BE2C (cell line): ENCODE measurements at regions not wholly inside any gene's neighbourhood (a gene's known extent, or its start where the extent isn't known, plus 50 kb on each side); places are given as distances from the start of the nearest gene placed in this dataset.

ENCODE experiments used
- DNase-seq: peaks from one replicate; pipeline ENCODE4 v3.0.0-alpha.2; 2020
- H3K27me3 ChIP-seq: fragments of 250-450 bp; sonication (Bioruptor Pico); 2 replicates; pipeline ENCODE4 v1.5.1; 2020; ENCODE audit warnings: mild to moderate bottlenecking
- H3K36me3 ChIP-seq: fragments of 250-450 bp; sonication (Bioruptor Pico); 2 replicates; pipeline ENCODE4 v1.5.1; 2020; ENCODE audit warnings: mild to moderate bottlenecking
- H3K4me1 ChIP-seq: fragments of 250-450 bp; sonication (Bioruptor Pico); 2 replicates; pipeline ENCODE4 v1.5.1; 2020
- H3K4me3 ChIP-seq: 2 replicates; pipeline ENCODE4 v1.5.1; 2011; ENCODE audit warnings: low read depth, low read length
- H3K9me3 ChIP-seq: fragments of 250-450 bp; sonication (Bioruptor Pico); 2 replicates; pipeline ENCODE4 v1.5.1; 2020
- TF ChIP-seq, protein P1 (sequence below): IDR thresholded peaks from 2 replicates; pipeline ENCODE4 v1.5.1; 2012; ENCODE audit warnings: mild to moderate bottlenecking, low read depth, low read length

DNA sequence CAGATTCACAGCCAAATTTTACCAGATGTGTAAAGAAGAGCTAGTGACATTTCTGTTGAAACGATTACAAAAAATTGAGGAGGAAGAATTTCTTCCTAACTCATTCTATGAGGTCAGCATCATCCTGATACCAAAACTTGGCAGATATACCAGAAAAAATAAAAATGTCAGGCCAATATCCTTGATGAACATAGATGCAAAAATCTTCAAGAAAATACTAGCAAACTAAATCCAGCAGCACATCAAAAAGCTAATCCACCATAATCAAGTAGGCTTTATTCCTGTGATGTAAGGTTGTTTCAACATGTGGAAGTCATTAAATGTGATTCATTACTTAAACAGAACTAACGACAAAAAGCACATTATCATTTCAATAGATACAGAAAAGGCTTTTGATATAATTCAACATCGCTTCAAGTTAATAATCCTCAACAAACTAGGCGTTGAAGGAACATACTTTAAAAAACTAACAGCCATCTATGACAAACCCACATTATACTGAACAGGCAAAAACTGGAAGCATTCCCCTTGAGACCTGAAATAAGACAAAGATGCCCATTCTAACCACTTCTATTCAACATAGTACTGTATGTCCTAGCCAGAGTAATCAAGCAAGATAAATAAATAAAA, 807.7 kb upstream of the ZWINT start:
- Histone ChIP-seq H3K9me3 (no peaks in the 10 kb centered on the region), H3K36me3 (no peaks in the 10 kb centered on the region)
- DNase-seq, result no peak

DNA sequence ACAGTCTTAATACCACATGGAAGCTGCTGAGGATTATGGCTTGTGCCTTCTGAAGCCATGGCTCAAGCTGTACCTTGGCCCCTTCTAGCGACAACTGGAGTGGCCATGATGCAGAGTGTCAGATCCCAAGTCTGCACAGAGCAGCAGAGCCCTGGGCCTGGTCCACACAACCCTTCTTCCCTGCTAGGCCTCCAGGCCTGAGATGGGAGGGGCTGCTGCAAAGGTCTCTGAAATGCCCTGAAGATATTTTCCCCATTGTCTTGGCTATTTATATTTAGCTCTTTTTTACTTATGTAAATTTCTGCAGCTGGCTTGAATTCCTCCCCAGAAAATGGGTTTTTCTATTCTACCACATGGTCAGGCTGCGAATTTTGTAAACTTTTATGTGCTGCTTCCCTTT, 804.6 kb upstream of the ZWINT start:
- no peak overlapping the region for H3K4me3 ChIP-seq
- DNase-seq, result no peak
- TF ChIP-seq, protein P1, sequence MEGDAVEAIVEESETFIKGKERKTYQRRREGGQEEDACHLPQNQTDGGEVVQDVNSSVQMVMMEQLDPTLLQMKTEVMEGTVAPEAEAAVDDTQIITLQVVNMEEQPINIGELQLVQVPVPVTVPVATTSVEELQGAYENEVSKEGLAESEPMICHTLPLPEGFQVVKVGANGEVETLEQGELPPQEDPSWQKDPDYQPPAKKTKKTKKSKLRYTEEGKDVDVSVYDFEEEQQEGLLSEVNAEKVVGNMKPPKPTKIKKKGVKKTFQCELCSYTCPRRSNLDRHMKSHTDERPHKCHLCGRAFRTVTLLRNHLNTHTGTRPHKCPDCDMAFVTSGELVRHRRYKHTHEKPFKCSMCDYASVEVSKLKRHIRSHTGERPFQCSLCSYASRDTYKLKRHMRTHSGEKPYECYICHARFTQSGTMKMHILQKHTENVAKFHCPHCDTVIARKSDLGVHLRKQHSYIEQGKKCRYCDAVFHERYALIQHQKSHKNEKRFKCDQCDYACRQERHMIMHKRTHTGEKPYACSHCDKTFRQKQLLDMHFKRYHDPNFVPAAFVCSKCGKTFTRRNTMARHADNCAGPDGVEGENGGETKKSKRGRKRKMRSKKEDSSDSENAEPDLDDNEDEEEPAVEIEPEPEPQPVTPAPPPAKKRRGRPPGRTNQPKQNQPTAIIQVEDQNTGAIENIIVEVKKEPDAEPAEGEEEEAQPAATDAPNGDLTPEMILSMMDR, result no peak
- no peaks in the 10 kb centered on the region for H3K36me3 ChIP-seq
- no peaks in the 10 kb centered on the region for H3K9me3 ChIP-seq
- no peaks in the 10 kb centered on the region for H3K4me1 ChIP-seq
- H3K27me3 ChIP-seq, result no peaks in the 10 kb centered on the region

More for the DNA sequence above, 807.7 kb upstream of the ZWINT start:
- Histone ChIP-seq H3K27me3 (no peaks in the 10 kb centered on the region), H3K4me3 (no peak overlapping the region), H3K4me1 (no peaks in the 10 kb centered on the region)
- TF ChIP-seq, protein P1, result no peak

DNA sequence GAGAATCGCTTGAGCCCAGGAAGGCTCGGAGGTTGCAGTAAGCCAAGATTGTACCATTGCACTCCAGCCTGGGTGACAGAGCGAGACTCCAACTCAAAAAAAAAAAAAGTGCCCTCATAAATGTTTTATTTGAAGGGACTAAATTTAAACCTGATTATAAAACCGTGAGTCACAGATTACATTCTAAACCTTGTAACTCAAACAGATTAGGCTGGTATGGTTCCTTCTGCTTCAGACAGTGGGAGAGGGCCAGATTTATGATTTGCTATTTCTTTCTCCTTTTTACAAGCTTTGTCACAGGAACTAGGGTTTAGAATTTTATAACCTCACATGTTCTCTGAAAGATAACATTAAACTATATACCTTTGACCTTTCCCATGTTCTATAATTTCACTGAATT, 801.2 kb upstream of the ZWINT start:
- Histone ChIP-seq H3K4me1 (no peaks in the 10 kb centered on the region), H3K27me3 (no peaks in the 10 kb centered on the region), H3K9me3 (no peaks in the 10 kb centered on the region), H3K36me3 (no peaks in the 10 kb centered on the region), H3K4me3 (no peak overlapping the region)
- DNase-seq, result no peak
- TF ChIP-seq, protein P1, result no peak

DNA sequence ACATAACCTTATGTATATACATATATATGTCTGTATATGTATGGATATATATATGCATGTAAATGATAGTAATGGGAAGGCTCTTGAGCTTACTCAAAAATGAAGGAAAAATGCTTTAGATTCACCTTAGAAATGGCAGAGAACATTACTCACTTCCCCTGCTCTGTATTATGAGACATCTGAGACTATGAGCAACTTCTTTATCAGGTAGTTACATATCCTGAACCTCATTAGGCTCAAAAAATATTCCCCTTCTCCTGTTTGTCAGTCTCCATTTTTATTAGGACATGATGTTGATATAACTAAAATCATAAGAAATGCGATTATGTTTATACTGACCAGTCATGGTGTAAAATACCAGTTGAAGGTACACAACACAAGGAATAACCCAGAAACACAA, 800.1 kb upstream of the ZWINT start:
- TF ChIP-seq, protein P1, result no peak
- no peaks in the 10 kb centered on the region for H3K9me3 ChIP-seq
- no peaks in the 10 kb centered on the region for H3K27me3 ChIP-seq
- H3K4me3 ChIP-seq, result no peak overlapping the region
- no peaks in the 10 kb centered on the region for H3K4me1 ChIP-seq
- no peaks in the 10 kb centered on the region for H3K36me3 ChIP-seq
- no peak for DNase-seq

DNA sequence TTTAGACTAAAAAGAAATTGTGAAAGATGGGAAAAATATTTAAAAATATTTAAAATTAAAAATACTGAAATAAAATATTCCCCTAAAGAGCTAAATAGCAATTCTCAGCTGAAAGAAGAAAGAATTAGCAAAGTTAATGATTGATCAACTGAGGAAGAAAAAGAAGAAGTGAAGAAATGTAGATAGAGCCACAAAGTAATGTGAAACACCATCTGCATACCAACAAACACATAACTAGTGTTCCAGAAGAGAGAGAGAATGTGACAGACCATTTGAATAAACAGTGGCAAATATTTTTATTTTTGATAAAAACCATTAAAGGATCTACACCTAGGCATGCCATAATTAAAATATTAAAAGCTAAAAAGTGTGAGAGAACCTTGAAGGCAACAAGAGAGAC, 784.5 kb upstream of the ZWINT start:
- Histone ChIP-seq H3K4me3 (no peak overlapping the region), H3K9me3 (no peaks in the 10 kb centered on the region), H3K4me1 (no peaks in the 10 kb centered on the region), H3K36me3 (no peaks in the 10 kb centered on the region), H3K27me3 (no peaks in the 10 kb centered on the region)
- TF ChIP-seq, protein P1, result no peak
- DNase-seq, result no peak

DNA sequence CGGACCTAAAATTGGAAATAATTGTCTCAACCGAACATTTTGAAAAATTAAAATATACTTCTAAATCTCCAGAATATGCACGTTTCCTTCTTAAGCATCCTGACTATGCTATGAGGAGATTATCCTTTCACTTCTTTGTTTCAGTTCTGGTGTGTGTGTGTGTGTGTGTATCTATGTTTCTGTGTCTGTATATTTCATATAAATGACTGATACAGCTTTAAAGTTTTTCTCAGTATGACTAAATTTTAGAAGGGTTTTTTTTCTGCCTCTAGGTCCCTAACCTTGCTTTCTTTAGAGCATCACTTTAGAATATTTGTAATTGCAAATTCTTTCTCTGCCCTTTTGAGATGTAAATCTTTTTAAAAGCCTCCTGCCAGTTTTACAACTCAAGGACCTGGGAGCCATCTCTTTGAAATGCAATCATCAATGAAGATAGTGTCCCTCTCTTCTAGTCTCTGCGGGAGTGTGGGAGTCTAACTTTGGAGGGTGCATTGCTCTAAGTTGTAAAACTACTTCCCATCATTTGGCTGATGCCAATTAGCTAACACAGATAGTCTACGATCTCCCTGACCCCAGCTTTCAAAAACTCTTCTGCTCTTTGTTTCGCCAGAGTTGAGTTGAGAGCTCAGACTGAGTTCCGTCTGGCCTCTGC, 782.0 kb upstream of the ZWINT start:
- Histone ChIP-seq H3K36me3 (no peaks in the 10 kb centered on the region), H3K9me3 (no peaks in the 10 kb centered on the region), H3K4me1 (no peaks in the 10 kb centered on the region), H3K4me3 (no peak overlapping the region), H3K27me3 (no peaks in the 10 kb centered on the region)
- no peak for DNase-seq
- TF ChIP-seq, protein P1, result no peak
